ENCODE measurements at regions not wholly inside any gene's neighbourhood (a gene's known extent, or its start where the extent isn't known, plus 50 kb on each side); places are given as distances from the start of the nearest gene placed in this dataset.

GRCh38 chr4:181971973-181972372 is 271.2 kb upstream of the TENM3 start:
- TF ChIP-seq CTCF (conservative IDR thresholded peaks at IDR 0.05; ENCODE audit: low read depth, low read length) = no peak
- TF ChIP-seq RFX5 (IDR thresholded peaks at IDR 0.05; ENCODE audit: low read depth, low read length) = no peak
- no peak for TF ChIP-seq MAZ (IDR thresholded peaks at IDR 0.05; ENCODE audit: borderline replicate concordance, low read depth, low read length)
- no peak for TF ChIP-seq RCOR1 (IDR thresholded peaks at IDR 0.05; ENCODE audit: insufficient replicate concordance, low read length)
- no peak for TF ChIP-seq USF2 (IDR thresholded peaks at IDR 0.05; ENCODE audit: low read depth, low read length)
- TF ChIP-seq POLR2A (IDR thresholded peaks at IDR 0.05; ENCODE audit: low read depth, low read length) = no peak
- no peak for TF ChIP-seq RAD21 (IDR thresholded peaks at IDR 0.05; ENCODE audit: low read length)

All from IMR-90 (cell line).